ENCODE measurements at regions not wholly inside any gene's neighbourhood (a gene's known extent, or its start where the extent isn't known, plus 50 kb on each side); places are given as distances from the start of the nearest gene placed in this dataset.

DNA sequence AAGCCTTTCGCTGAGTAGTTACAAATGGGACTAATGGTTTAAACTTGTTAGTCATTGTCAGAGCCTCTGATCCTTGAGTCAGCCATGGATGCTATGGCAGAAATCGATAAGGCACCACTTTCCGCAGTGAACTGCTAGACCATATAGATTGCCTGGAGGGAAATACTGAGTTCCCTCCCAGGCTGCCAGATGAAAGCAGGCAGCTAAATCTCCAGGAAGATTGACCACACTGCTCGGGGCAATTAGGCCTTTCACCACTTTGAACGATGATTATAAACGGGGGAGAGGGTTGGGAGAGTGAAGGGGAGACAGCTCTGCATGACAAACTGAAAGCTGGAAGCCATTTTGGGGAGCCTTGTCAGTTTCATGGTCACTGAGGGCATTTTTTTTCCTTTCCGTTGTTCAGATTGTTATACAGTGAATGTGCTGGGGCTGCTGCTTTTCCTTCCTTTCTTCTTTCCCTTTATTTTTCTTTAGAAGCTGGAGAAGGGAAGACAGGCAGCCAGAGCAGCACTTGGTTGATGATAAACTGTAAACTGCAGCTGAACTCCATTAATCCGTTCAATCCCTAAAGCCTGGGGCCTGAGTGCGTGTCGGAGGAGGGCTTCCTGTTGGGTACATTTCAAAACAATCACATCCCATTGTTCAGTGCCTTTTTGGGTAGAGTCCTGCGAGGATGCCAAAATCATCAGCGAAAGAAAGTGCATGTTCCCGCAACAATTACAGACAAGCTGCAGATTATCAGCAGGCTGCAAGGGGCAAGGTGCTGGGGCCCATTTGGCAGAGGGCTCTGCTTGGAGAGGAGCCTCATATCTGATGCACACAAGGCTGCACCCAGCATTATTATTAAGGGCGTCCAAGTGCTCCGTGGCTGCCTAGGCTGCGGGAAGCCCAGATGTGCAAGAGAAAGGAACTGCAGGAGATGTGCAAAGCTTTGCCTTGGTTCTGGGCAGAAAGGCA, 308.4 kb downstream of the PSAT1 start:
- no peak for TF ChIP-seq CTCF (IDR thresholded peaks at IDR 0.05; ENCODE audit: low read depth, low read length)
- H3K4me3 ChIP-seq (ENCODE audit: low read depth, low read length): no peak overlapping the region

DNA sequence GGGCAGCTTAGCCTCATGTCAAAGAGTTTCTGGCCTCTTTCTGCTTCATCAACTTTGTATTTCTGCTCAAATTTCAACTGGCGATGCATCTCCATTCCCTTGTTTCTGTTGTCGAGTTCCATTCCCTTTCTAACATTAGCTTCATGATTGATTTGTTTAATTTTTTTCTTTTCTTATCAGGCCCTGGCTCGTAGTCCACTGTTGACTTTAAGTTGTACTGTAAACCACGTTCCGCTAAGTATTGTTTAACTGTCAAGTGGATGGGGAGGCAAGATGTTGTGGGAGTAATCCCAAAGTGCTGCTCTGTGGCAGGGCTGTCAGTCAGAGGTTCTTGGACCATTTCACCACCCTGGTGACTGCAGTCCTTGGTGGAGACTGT, 309.1 kb downstream of the PSAT1 start:
- no peak overlapping the region for H3K4me3 ChIP-seq (ENCODE audit: low read depth, low read length)
- TF ChIP-seq CTCF (IDR thresholded peaks at IDR 0.05; ENCODE audit: low read depth, low read length): no peak

- TF ChIP-seq CTCF (IDR thresholded peaks at IDR 0.05; ENCODE audit: low read depth, low read length): no peak
- H3K4me3 ChIP-seq (ENCODE audit: low read depth, low read length): no peak overlapping the region
These were observed 310.9 kb downstream of the PSAT1 start for GRCh38 chr9:78607853-78608252.

- no peak for TF ChIP-seq CTCF (IDR thresholded peaks at IDR 0.05; ENCODE audit: low read depth, low read length)
- no peak overlapping the region for H3K4me3 ChIP-seq (ENCODE audit: low read depth, low read length)
These were observed 312.5 kb downstream of the PSAT1 start for GRCh38 chr9:78609450-78609849.

GRCh38 chr9:78612091-78612490, 315.2 kb downstream of the PSAT1 start:
- H3K4me3 ChIP-seq (ENCODE audit: low read depth, low read length): no peak overlapping the region
- TF ChIP-seq CTCF (IDR thresholded peaks at IDR 0.05; ENCODE audit: low read depth, low read length): no peak

DNA sequence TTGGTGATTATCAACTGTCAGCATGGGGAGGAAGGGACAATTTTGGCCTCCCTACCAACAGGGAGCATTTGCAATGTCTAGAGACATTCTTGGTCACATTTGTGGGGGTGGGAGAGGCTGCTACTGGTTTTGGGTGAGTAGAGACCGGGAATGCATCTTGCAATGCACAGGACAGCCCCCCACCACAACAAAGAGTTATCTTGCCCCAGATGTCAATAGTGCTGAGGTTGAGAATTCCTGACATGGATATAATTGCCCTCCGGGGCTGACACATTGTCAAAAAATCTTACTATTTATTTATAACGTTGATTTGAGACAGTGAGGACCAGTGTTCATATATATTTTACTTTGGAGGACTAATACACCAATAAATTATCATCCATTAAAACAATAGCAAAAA, 316.1 kb downstream of the PSAT1 start:
- no peak for TF ChIP-seq CTCF (IDR thresholded peaks at IDR 0.05; ENCODE audit: low read depth, low read length)
- H3K4me3 ChIP-seq (ENCODE audit: low read depth, low read length): no peak overlapping the region

- no peak for TF ChIP-seq CTCF (IDR thresholded peaks at IDR 0.05; ENCODE audit: low read depth, low read length)
- no peak overlapping the region for H3K4me3 ChIP-seq (ENCODE audit: low read depth, low read length)
These were observed 318.0 kb downstream of the PSAT1 start for GRCh38 chr9:78614892-78615291.
